Hematopoietic multipotent progenitor cell treated with erythropoietin and hydrocortisone succinate and interleukin-3 and kit ligand, for 8 days (in vitro differentiated cells): ENCODE measurements at regions not wholly inside any gene's neighbourhood (a gene's known extent, or its start where the extent isn't known, plus 50 kb on each side); places are given as distances from the start of the nearest gene placed in this dataset.

Experiments
- DNase-seq: peaks from one replicate; pipeline ENCODE4 v3.0.0-alpha.2; 2015

DNA sequence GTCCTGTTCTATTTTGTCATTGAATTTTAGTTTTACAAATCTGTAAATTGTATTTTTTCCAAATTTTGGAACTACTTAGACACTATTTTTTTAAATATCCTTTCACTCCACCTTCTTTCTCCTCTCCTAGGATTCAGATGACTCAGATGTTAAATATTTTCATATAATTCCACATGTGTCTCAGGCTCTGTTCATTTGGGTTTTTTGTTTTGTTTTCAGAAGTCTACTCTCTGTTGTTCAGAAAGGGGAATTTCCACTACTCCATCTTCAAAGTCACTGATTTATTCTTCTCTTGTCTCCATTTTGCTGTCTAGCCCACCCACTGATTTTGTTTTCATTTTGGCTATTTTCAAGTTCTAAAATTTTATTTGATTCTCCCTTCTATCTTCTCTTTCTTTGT lies 264.0 kb upstream of the SLIT2 start:
- no peak for DNase-seq

DNA sequence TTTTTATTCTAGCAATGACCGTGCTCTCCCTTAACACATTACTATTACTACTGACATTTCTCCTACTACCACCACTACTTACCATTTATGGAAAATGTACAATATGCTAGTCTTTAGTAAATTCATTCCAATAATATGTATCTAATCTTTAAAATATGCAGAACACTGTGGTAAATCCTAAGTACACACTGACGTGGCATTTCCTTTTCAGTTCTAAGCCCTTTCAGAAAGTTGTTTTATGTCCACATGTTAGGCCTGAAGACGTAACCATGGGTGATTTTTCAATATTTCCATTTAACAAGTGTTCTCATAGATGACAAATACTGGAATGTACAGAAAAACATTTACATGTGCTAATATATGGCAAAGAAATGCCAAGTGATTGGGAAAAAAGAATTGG lies 268.6 kb upstream of the SLIT2 start:
- DNase-seq = no peak

DNA sequence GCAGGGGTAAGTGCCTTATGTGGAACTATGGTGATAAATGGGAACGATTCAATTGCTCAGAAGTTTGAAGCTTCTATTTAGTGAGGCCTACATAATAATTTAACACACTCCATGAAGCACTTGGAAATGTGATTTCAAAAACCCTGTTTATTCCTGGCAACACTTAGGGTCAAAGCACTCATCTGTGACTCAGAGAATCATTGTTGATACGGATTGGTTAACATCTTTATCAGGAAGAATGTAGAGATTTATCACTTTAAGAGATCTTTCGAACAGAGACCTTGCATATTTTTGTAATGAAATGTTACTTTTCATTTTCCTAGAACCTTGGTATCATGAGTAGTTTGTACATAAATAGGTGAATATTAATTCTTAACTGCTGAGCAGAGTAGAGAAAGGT lies 269.1 kb upstream of the SLIT2 start:
- no peak for DNase-seq

DNA sequence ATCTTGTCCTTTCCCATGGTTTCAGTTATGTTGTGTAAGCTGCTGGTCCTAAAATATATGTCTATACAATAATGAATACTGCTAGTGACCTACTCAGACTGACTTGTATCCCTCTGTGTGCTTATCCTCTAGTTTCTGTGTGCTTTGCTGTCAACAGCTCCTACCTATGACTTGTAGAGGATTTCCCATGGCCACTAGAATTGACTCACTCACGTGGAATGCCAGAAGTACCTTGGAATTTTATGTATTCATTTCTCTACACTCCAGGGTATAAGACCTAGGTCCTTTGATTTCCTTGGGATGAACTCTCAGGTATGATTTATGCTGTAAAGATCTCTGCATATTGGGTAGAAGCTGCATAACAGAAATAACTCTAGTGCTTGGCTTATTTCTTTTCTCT lies 279.9 kb upstream of the SLIT2 start:
- no peak for DNase-seq

DNA sequence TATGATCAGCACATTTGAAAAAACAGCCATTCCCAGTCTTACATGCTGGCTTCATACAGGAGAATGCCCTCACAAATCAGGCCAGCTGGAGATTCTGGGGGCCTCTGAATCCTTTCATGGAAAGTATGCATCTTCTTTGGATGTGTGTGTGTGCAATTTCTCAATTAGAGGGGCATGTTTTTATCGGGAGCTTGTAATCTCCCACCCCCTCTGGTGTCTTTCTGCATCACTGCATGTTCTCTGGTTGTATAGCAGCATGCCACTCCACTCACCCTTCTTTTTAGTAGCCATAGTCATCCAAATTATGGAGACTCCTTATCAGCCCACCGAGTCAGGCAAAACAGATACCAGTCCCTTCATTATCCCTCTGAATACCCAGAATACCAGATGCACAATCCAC lies 282.2 kb upstream of the SLIT2 start:
- no peak for DNase-seq

DNA sequence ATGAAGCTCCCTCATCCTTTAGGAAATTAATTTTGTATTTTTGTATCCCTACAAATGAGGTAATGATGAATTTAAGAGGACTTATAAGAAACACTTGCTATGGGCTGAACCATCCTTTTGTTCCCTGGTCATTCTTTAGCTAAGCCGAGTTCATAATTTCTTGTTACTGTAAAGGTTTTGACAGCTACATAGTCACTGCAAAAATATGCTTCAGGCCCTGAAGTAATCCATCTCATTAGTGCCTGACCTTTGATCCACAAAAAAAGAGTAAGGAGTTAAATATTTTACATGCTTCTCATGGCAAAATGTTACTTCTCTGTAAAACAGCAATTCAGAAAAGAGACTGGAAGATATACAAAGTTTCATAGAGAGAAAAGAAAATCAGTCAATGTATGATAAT lies 290.6 kb upstream of the SLIT2 start:
- DNase-seq = no peak

DNA sequence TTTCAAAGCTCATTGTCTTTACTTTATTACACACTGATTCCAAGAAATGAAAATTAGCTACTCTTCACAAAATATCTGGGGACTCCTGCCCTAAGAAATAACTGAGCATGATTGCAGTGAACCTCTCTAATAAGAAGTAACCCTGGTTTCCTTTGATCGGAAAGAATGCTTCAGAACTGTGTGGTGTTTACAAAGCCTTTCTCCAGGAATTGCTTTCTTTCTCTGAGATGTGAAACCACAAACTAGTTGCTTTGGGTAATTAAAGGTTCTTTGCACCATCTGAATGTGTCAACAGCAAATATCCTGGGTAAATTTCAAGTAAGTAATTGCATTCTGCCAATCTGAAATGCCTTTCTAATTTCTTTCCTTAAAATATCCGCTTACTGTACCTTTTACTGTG lies 292.9 kb upstream of the SLIT2 start:
- no peak for DNase-seq

DNA sequence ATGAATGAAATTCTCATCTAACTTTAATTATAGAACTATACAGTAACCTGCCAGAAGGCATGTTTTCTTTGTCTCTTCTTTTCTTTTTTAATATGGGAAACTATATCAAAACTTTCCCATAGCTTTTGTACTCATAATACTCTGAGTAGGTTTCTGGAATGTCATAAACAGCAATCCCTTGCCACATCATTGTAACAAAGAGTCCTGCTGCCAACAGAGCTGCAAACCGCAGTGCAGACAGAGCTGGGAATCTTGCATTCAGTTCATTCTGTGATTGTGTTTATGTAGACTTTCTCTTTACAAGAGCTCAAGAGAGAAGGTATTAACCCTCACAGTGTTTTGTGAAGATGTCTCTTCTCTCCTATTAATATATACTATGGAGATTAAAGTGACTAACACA lies 304.4 kb upstream of the SLIT2 start:
- DNase-seq = no peak

DNA sequence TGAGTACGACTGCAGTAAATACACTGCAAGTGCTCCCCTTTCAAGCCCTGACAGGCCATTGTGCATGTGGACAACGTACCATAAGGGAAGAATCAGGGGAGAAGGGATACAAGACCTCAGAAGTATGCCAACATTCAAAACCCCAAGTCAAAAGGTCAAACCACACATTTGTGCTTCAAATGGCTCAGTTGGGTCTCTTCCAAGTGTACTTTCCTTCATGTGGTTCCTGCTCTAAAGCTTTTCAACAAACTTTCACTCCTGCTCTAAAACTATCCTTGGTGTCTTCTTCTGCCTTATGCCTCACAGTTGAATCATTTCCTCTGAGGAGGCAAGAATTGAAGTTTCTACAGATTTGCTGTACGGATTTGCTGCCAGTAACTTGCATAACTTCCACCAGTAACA lies 305.7 kb upstream of the SLIT2 start:
- no peak for DNase-seq

DNA sequence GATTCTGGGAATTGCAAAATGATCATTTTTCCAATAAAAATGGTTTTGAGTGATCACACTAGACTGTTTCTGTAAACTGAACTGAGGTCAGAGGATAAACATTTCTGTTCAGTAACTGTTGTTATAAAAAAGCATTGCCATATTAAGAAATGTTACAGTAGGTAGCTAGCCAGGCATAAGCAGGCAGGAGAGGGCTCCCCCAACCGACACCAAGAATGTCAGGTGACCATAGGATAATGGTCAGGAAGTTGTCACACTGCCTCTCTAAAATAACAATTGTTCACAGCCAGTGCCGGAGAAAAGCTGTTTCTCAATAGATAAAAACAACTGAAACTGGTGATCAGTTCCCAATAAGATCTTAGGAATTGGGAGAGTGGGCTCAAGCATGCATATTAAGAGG lies 306.2 kb upstream of the SLIT2 start:
- DNase-seq = no peak

DNA sequence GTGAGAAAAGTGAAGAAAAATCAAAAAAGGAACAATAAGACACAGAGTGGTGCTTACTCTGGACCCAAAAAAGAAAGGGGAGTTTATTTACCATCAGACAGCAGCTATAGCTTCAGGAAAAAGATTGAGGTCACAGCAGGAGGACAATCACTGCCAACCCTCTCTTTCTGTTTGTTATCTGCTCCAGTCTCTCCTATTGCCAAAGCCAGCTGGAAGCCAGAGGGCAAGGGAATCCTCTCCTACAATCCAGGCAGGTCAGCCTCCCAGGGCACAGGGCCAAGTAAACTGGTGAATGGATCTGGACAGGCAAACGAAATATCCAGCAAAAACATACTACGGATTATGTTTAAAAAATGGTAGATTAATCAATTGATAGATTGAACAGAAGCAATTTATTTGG lies 306.9 kb upstream of the SLIT2 start:
- DNase-seq = no peak

DNA sequence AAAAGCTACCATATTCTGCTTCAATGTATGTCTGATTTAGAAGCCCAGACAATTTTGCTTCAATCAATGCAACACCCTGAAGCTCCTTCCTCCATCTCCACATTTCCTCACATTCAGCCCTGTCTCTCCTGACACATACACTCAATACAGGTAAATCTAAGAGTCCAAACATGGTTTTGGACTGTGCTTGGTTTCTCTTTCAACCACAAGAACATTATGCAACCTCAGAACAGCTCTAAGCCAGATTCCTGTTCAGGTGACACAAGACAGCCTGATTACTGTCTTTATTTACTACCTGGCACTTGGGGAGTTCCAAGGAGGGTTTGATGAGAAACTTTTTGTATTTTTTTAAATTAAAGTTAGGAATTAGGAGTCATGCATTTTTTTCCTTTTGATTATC lies 307.5 kb upstream of the SLIT2 start:
- DNase-seq = no peak

DNA sequence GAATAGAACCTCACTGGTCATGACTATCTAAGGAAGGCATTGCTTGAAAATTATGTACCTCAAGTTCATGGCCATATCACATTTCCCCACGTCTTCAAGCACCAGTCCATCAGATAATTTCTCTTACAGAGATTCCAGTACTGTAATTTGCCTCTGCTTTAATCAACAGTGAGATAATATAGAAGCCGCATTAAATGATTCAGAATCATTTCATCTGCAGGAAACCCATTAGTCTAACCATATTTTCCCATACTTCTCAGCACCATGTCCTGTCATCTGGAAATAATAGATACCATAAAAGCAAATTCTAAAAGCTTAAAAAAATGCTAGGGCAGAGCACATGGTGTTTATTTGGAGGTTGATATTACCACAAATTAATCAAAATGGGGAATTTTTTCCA lies 310.3 kb upstream of the SLIT2 start:
- DNase-seq = no peak

DNA sequence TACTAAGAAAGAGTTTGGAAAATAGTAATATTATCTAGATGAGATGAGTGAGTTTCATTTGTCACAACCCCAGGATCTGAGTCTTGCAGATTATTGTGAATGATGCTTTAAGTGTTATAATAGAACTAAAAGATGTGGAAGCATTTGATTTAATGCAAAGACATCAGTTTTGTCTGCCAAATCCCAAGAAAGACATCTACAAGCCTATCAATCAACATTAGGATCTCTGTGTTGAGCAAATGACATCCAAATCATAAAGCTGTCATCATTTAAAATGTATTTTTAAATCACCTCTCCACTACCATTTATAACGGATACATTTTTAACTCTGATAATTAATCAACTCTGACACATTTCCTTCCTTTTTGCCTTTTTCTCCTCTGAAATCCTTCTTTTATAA lies 310.8 kb upstream of the SLIT2 start:
- DNase-seq = no peak

DNA sequence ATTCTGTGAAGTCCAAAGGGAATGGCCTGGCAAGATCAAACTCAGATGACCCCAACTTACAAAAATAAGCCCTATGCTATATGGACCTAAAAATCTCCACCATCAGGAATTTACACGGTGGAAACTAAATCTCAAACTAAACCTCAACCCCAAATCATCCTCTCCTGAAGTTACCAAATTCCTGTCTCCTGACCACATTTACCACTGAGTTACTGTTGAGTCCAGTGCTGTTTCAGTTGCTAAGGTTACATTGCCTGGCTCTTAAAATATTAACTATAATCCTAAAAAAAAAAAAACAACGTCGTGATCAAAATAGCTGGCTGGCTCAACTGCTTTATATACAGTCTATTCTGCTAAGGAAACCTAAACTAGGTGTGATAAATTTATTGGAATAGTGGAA lies 315.2 kb upstream of the SLIT2 start:
- no peak for DNase-seq

DNA sequence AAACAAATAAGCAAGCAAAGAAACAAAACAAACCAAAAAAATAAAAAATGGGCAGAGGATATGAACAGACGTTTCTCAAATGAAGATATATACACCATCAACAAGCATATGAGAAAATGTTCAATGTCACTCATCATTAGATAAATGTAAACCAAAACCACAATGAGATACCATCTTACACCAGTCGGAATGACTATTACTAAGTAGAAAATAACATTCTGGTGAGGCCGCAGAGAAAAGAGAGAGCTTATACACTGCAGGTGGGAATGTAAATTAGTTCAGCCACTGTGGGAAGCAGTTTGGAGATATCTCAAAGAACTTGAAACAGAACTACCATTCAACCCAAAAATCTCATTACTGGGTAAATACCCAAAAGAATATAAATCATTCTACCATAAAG lies 321.0 kb upstream of the SLIT2 start:
- no peak for DNase-seq

DNA sequence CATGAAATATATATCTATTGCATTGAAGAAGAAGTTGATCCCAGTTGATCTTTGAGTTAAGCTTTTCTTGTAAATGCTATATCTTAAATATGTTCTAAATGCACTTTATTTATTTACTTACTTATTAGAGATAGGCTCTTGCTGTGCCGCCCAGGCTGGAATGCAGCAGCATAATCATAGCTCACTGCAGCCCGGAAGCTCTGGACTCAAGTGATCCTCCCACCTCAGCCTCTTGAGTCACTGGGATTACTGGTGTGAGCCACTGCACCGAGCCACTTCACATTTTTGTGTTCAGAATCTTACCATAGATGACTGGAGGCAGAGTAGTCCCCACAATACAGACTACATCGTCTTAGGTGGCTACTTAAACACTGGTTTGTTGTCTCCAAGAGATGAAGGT lies 324.3 kb upstream of the SLIT2 start:
- DNase-seq = no peak

DNA sequence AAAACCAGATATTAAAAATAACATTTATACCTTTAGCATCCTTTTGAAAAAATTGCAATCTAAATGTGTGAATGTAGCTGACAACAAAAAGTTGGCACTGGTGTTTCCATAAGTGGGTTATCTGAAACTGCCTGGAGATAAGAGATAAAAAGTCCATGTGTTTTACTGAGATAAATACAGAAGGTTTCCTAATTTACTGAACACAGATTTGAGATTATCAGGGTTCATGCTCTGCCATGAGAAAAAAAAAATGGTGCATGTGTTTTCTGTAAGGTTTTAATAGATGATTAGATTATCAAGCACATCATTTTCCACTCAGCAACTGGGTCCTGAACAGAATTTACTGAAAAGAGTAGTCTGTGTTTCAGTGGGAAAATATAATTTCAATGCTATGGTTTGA lies 326.2 kb upstream of the SLIT2 start:
- DNase-seq = no peak

DNA sequence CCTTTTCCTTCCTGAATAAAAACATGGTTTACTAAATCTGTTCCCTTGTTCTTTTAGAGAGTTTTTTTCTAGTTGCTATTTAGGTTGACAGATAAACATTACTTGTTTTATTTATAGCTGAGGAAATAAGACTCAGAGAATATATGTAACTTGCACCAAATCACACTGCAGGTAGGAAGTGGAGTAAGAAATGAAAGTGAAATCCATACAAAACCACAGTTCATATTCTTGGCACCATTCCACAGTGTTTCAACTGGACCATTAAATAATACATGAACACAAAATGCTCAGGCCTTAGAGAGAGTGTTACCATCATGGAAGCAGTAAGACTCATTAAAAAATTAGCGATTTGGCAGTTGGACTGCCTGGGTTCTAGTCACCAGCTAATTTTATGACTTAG lies 326.9 kb upstream of the SLIT2 start:
- DNase-seq = no peak

DNA sequence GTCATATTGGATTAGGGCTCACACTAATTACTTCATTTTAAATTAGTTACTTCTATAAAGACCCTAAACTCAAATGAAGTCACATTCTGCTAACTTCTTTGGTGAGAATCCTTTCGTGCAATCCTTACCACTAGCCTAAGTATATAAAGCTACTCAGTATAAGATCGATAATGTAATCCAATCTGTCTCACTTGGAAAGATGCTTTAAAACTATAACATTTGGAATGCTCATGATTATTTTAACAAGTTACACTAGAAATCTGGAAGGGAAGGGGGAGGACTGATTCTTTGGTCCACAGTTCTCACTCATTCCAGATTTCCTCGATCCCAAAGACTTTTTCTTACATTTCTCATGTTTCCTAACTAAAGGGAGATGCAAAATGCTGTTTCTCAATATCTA lies 336.4 kb upstream of the SLIT2 start:
- no peak for DNase-seq

DNA sequence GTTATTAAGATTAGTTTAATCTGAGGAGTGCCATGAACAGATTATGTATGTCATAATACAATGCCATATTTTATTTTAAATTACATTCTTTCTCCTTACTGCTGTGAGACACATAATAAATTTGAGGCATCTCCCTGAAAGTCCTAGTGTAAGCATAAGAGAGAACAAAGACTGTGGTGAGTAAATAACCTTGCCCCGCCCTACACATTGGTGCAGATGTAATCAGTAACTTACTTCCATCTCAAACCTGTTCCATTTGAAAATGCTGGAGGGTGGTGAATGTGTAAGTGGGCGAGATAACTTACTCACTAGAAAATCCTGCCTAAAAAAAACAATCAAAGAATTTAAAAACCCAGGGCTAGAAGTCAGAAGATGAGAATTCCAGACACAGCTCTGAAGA lies 338.1 kb upstream of the SLIT2 start:
- DNase-seq = no peak

DNA sequence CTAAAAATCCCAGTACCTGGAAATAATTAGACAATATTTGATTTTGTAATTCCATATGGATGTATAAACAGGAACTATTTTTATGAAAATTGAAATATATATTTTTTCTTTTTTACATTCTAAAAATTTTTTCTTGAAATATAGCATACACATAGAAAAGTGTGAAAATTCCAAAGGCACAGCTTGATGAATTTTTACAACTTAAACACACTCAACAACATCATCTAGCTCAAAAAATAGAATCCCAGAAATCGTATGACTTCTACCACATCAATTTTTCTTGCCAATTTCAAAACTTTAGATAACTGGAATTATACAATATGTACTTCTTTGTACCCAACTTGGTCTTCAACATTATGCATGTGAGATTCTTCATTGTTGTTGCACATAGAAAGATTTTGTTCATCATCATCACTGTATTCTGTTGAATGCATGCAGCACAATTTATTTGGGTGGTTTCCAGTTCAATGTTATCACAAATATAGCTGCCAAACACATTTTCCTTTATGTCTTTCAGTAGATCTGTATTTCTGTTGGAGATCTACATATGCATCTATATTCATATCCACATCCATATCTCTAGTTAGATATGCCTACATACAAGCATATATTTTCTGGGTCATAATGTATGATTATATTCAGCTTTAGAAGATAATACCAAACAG lies 340.7 kb upstream of the SLIT2 start:
- no peak for DNase-seq

DNA sequence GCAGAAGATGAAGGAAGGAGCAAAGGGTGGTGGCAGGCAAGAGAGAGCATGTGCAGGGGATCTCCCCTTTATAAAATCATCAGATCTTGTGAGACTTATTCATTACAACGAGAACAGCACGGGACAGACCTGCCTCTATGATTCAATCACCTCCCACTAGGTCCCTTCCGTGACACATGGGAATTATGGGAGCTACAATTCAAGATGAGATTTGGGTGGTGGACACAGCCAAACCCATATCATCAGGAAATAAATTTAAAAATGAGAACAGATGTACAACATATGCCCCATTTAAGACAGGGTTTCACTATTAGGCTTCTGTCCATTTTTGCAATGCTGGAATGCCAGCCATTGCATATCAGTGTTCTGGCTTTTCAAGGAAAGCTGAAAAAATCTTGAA lies 346.7 kb upstream of the SLIT2 start:
- no peak for DNase-seq

DNA sequence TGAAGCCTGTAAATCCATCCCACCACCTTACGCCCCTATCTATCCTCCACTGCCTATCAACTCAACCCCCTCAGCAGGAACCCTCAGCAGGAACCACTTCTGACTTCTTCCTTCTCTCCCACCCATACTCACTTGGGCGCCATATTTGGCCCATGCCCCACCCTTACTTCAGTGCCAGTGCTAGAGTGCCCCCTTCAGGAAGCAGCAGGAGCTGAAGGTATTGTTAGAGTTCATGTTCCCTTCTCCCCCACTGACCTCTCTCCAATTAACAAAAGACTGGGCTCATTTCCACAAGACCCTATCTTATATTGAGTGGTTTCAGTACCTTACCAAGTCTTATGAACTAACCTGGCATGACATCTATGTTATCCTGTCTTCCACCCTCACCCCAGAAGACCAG lies 363.1 kb upstream of the SLIT2 start:
- DNase-seq = no peak

DNA sequence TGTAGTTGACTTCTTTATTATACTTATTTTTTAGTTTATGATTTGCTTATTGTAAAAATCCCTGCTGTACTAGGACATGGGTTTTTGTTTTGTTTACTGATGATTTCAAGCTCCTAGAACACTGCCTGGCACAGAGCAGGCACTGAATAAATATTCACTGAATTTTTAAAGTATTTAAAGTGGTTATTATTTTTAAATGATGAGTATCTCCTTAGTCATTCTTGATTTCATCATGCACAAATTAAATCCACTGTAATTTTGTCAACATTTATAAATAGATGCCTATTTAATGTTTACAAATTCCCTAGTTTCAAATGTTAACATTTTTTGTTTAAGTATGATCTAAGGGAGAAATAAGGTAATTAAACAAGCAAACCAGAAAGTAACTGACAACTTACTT lies 367.9 kb upstream of the SLIT2 start:
- DNase-seq = no peak

DNA sequence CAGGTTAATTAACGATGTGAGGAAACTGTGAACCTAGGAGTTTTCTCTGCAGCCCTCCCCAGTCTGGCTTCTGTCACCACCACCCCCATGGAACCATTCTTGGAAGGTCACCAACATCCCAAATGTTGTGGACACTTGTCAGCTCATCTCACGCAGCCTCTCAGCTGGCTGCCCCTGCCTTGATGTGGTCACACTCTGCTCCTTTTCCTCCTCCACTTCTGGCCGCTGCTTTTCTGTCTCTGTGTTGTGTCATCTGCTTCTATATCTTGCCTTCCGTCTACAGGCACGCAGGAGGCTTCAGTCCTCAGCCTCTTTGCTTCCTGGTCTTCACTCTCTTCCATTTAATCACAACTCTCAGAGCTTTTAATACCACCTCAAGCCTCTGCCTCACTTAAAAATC lies 371.5 kb upstream of the SLIT2 start:
- no peak for DNase-seq
